ENCODE measurements at regions not wholly inside any gene's neighbourhood (a gene's known extent, or its start where the extent isn't known, plus 50 kb on each side); places are given as distances from the start of the nearest gene placed in this dataset.

- no peak for DNase-seq
Measured at GRCh38 chr5:96058084-96058483, 96.4 kb upstream of the ELL2 start.

- no peak for DNase-seq
Measured at GRCh38 chr5:96054311-96055030, 92.8 kb upstream of the ELL2 start.

- DNase-seq, result no peak
Measured at GRCh38 chr5:96053063-96053735, 91.5 kb upstream of the ELL2 start.

- no peak for DNase-seq
Measured at GRCh38 chr5:96052374-96052773, 90.7 kb upstream of the ELL2 start.

- DNase-seq, result no peak
Measured at GRCh38 chr5:96051401-96051830, 89.8 kb upstream of the ELL2 start.

GRCh38 chr5:96050273-96050880, 88.7 kb upstream of the ELL2 start:
- DNase-seq, result no peak

- no peak for DNase-seq
Measured at GRCh38 chr5:96049398-96050272, 88.0 kb upstream of the ELL2 start.

GRCh38 chr5:96048763-96049162, 87.1 kb upstream of the ELL2 start:
- DNase-seq, result no peak

GRCh38 chr5:96045888-96046287, 84.2 kb upstream of the ELL2 start:
- no peak for DNase-seq

GRCh38 chr5:96043446-96043845, 81.8 kb upstream of the ELL2 start:
- no peak for DNase-seq

- no peak for DNase-seq
Measured at GRCh38 chr5:96037128-96037527, 75.5 kb upstream of the ELL2 start.

- no peak for DNase-seq
Measured at GRCh38 chr5:96036301-96036700, 74.7 kb upstream of the ELL2 start.

- no peak for DNase-seq
Measured at GRCh38 chr5:96035796-96036195, 74.1 kb upstream of the ELL2 start.

GRCh38 chr5:96033116-96033515, 71.5 kb upstream of the ELL2 start:
- DNase-seq, result no peak

- no peak for DNase-seq
Measured at GRCh38 chr5:96031811-96032261, 70.2 kb upstream of the ELL2 start.

- no peak for DNase-seq
Measured at GRCh38 chr5:96031180-96031579, 69.5 kb upstream of the ELL2 start.

- no peak for DNase-seq
Measured at GRCh38 chr5:96026406-96027041, 64.9 kb upstream of the ELL2 start.

GRCh38 chr5:96024683-96025475, 63.2 kb upstream of the ELL2 start:
- DNase-seq, result no peak

GRCh38 chr5:96023518-96023917, 61.9 kb upstream of the ELL2 start:
- DNase-seq, result no peak

GRCh38 chr5:96022971-96023370, 61.3 kb upstream of the ELL2 start:
- no peak for DNase-seq

GRCh38 chr5:96017951-96018350, 56.3 kb upstream of the ELL2 start:
- no peak for DNase-seq

- no peak for DNase-seq
Measured at GRCh38 chr5:96016216-96016615, 54.6 kb upstream of the ELL2 start.

Data from activated CD4-positive, alpha-beta T cell treated with anti-CD3 and anti-CD28 coated beads for 4 hours (primary cell).